GM19240 (cell line): ENCODE measurements at regions not wholly inside any gene's neighbourhood (a gene's known extent, or its start where the extent isn't known, plus 50 kb on each side); places are given as distances from the start of the nearest gene placed in this dataset.
"Not testable (repeated sequence)": the region's sequence is repeated elsewhere in the genome, so short reads cannot be mapped to it uniquely, and the experiment has no call there.

ENCODE experiments used
- DNase-seq: peaks from one replicate; pipeline ENCODE4 v3.0.0; 2011; ENCODE audit warnings: low spot score; ENCODE audit not compliant: insufficient read length

DNA sequence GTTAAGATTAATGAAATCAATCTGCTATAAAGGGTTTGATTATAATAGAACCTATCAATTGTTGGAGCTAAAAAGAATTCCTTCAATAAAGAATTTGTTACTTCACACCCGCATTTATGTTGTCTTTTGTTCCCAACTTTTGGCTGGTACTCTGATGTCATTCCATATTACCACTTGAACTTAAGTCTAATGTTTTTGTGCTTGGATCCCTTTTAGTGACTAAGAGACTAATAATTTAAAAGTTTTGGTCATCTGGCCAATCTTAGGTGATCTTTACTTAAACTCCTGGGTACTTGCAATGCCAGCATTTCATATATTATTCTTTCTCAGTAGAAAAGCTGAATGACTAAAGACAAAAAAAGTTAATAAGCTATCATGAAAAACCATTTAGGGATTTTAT is 113.0 kb downstream of the TMEM30B start:
- no peak for DNase-seq

DNA sequence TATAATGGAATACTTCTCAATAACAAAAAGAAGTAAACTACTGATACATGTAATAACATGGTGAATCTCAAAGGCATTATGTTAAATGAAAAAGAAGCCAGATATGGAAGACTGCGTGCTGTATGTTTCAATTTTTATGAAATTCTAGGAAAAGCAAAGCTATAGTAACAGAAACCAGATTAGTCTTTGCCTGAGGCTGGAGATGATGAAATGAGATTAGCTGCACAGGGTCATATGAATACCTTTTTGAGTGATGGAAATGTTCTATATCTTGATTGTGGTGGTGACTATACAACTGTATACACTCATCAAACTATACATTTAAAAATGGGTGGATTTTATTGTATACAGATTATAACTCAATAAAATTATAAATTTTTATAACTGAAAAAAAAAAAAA is 113.5 kb downstream of the TMEM30B start:
- no peak for DNase-seq

DNA sequence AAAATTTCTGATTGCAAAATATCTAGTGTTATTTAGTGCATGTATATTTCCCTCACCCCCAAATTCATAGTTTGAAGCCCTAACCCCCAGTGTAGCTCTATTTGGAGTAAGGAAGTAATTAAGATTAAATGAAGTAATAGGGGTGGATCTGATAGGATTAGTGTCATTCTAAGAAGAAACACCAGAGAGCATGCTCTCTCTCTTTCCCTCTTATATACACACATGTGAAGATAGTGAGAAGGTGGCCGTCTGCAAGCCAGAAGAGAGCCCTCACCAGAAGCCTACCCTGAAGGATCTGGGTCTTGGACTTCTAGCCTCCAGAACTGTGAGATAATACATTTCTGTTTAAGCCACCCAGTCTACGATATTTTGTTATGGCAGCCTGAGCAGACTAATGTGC is 120.3 kb downstream of the TMEM30B start:
- DNase-seq, result no peak

DNA sequence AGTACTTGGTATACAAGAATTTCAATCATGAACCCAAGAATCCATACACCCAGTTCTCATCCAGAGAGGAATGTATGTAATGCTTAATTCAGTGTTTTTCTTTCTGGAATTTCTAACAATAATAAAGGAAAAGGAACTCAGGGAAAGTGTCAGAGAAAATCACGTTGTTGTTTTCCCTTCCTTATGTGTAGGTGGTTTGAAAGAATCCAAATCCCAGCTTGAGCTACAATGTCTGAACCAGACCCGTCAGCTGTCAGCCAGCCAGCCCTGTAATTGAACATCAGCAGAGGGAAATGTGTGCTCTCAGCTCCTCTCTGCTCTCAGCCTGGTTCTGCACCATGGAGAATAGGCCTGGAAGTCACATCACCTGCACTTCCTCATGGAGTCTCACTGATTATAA is 126.5 kb downstream of the TMEM30B start:
- no peak for DNase-seq

DNA sequence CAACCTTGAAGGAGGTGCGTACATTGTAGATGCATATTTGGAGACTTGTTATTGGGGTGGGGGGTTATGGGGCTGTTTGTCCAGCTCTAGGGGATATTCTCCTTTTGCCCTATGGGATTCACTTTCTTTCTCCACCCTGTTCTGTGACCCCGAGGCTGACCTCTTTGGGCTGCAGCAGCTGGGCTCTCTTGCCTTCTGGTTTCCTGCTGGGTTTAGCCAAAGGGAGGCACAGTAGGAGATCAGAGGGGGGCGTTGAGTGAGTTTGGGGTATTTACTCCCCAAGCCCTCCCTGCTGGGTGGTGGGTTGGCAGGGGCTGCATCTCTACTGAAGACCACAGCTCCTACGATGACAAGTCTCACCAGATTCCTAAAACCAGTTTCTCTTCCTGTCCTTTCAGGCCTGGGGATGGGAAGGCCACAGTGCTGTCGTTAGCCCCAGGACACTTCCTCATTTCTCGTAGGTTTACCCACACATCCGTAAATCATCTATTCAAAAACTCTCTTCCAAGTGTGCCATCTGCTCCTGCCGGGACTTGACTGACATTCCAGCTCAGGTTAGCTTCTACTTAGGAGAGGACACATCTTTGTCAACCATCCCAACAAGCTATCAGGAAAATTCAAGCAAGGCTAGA is 127.1 kb downstream of the TMEM30B start:
- DNase-seq, result no peak

DNA sequence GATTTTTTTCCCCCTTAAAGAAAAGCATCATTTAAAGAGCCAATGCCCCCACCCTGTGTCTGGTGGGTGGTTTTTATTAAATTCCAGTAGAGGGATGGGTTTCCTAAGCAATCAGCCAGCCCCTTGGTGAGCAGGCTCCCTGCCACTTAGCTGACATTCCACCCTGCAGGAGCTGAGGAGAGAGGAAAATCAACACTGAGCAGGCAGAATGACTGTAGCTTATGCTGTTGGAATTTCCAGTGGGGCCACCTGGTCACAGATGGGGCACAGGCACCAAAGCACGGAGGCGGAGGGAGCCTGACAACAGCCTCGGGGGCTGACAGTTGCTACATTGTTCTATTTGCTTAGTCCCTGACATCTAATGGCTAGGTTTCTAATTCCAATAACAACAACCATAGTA is 127.7 kb downstream of the TMEM30B start:
- DNase-seq, result no peak

DNA sequence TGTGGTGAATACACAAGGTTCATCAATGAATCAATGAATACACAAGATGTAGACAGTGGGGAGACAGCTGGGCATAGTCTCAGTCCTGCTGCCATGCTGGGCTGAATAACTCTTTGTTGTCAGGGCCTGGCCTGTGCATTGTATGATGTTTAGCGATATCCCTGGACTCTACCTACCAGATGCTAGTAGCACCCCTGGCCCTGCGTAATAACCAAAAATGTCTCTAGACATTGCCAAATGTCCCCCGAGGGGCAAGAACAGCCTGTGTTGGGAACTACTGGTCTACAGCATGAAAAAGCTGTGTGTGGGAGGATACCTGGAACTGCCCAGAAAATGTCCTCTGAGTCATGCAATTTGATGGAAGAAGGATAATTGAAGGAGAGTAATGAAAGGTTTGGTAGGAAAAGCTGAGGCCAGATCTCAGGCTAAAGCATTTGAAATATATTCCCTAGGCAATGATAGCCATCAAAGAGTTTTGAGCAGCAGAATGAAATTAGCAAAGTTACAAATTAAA is 128.2 kb downstream of the TMEM30B start:
- no peak for DNase-seq

DNA sequence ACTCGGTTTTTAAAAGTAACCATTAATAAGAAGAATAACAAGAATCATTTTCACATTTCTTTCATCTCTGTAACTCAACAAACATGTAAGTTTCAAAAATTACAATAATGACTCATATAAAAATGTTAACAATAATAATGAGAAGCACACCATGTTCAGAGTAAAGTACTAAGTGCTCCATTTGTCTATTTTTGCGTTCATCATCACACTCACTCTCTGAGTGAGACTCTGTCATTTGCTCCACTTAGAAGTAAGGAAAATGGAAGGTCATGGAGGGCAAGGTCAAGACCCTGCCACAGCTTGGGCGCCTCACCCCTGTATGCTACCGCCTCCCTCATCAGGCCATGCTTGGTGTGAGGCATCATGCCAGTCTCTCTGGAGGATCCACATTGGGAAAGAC is 129.9 kb downstream of the TMEM30B start:
- no peak for DNase-seq

DNA sequence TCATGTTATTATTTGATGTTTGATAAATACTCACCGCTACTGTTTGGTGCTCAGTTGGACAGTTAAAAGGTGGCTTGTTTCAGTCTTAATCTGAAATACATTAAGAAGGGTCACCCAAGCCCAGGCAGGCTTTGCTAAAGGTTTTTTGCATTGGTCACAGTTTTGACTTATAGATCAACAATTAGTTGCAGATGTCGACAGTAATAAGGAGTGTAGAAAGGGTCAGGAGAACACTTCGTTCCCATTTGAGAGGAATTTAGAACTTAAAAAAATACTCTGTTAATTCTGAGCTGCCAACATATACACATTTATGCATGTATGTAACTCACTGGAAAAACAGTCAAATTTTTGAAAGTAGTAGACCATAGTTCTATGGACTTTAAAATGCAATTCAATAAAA is 130.3 kb downstream of the TMEM30B start:
- DNase-seq, result no peak

DNA sequence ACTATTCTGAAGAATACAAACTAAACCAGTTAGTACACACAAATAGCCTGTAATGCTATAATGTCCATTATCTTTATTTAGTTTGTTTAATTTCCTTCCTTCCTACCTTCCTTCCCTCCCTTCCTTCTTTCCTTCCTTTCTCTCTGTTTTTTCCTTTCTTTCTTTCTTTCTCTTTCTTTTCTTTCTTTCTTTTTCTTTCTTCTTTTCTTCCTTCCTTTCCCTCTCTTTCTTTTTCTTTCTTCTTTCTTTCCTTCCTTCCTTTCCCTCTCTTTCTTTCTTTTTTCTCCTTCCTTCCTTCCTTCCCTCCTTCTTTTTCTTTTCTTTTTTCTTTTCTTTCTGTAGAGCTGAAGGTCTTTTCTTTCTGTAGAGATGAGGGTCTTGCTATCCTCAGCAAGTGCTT is 131.2 kb downstream of the TMEM30B start:
- no peak for DNase-seq

DNA sequence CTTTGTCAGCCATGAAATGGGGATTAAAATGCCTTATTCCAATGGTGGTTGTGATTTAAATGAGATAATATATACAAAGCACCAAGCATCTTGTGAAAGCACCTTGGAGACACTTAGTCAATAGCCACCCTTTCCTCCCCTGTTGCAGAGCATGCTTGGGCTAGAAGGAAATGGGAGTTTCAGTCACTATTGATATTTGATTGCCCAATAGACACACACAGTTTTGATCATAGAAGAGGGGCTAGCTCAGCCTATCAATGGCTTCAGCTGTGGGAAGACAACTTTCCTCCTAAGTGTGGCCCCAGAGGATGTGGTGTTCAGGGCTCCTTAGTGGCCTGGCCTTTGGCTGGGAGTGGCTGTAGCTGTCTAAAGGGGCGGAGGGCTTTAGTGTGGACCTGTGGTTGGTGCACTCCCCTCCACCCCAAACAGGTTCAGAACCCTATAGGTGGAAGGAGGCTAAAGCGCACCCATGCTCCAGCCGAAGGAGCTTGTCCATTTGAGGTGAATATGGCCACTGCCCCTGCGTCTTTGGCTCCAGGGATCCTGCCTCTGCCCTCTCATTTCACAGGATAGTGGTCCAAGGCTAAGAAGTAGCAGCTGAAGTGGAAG is 132.3 kb downstream of the TMEM30B start:
- no peak for DNase-seq

DNA sequence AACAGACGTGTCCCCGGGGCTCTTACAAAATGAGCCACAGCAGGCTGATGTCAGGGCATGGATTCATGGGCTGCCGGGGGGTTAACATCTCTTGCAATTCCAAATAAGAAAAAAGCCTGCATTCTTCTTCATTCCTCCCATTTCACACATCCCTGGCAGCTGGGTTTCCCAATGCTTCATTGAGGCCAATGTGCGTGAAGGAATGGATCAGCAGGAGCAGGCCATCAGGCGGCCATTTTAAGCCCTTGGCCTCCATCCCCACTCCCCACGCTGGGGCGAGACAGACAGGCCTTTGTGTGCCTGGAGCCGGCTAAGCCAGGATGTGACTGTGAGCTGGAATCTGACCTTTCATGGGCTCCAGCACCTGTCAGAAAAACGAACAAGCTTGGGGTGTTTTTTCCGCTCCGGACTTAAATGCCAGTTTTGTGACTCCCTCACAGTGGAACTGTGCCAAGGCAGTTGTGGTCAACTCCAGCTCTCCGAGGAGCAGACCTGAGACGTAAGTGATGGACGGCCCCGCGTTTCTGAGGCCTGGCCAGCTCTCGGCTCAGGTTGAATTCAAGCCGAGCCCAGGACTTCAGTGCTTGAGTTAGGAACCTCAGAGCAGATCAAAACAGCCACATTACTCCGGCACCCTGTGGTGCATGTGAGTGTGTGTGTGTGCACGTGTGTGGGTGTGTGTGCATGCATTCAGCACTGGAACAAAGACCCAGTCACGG is 133.1 kb downstream of the TMEM30B start:
- no peak for DNase-seq

DNA sequence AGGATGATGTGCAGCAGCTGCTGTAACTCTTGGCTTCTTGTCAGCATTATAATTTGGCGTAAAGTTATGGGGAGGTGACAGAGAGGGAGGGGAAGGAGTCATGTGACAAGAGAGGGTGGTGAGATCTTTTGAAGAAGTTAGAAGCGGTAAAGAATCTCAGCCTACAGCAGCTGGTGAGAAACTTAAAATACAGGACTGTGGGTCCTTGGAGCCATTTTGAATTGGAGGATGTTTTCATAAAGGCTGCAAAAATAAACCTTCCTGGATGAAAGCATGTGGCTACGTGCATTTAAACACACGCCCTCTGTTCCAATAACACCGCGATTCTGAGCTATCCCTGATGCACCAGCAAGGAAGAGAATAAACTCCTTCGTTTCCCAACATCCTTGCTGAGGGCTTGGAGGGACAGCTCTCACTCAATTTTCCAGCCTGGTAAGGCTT is 133.7 kb downstream of the TMEM30B start:
- no peak for DNase-seq

DNA sequence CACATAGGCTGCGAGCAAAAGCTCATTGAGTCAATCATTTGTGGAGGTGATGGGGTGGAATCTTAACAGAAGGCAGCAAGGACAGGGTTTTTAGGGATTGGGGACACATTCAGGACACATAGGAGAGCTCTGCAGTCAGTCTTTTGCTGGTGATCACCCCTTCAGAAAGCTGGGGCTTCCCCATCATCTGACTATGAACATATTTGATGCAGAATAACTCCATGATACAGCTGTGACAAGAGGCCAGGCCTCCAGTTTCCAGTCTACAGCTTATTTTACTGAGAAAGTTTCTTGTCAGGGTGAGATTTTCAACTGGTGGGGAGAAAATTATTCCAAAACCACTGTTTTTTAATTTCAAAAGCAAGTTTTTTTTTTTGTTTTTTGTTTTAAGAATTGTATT is 134.2 kb downstream of the TMEM30B start:
- DNase-seq, result no peak

DNA sequence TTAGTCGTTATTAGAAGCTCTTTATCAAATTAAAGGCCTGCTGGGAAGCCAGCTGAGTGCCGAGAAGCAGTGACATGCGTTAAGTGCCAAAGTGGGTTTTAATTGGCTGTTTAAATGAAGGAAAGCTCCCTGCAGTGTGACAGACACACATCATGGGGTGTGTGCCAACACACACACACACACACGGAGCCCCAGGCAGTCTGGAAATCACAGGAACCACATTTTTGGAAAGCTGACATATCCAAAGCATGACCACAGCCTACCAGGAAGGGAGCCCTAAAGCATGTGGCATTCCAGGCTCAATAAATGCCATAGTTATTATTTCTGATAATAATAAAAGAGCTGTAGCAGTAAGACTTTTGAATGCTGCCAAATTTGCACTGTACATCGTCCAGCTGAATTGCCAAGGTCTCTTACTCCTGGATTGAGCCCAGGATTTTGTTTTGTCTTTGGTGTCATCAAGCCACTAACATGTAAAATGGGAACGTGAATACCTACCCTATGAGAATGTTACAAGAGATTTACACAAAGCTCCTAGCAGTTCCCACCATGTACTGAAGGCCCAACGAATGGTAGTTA is 135.1 kb downstream of the TMEM30B start:
- no peak for DNase-seq

DNA sequence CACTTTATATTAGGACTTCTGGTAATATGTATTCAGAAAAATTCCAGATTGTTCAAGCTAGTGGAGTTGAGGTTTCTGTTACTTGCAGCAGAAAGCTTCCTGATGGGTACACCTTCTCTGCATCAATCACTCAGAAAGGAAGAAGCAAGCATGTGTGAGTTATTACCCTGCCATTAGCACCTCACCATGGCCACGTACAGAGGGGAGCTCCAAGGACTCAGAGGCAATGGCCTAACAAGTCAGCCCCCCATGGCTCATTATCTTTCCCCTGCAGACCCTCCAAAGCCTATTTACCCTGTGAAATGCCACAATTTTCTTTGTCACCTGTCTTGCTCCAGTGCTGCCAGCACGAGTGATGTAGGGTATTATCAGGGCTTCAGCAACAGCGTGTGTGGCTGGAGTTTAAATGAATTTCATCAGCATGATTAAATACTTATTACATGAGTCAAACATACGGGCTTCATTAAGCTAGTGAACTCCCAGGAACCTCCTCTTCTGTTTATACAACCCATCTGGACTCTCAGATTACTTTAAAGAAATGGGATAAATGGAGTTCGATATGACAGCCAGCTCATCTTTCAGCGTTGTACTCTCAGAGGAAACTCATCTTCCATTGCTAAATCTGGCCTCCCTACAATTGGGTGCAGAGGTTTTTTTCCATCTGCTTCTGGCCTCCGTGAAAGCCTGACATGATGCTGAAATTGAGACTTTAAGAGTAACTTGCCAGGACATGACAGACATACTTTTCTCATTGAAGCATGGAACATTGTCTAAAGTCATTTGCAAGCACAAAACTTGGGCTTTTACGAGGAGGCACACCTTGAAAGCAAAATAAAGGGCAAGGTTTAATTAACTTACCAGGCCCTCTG is 135.9 kb downstream of the TMEM30B start:
- no peak for DNase-seq

DNA sequence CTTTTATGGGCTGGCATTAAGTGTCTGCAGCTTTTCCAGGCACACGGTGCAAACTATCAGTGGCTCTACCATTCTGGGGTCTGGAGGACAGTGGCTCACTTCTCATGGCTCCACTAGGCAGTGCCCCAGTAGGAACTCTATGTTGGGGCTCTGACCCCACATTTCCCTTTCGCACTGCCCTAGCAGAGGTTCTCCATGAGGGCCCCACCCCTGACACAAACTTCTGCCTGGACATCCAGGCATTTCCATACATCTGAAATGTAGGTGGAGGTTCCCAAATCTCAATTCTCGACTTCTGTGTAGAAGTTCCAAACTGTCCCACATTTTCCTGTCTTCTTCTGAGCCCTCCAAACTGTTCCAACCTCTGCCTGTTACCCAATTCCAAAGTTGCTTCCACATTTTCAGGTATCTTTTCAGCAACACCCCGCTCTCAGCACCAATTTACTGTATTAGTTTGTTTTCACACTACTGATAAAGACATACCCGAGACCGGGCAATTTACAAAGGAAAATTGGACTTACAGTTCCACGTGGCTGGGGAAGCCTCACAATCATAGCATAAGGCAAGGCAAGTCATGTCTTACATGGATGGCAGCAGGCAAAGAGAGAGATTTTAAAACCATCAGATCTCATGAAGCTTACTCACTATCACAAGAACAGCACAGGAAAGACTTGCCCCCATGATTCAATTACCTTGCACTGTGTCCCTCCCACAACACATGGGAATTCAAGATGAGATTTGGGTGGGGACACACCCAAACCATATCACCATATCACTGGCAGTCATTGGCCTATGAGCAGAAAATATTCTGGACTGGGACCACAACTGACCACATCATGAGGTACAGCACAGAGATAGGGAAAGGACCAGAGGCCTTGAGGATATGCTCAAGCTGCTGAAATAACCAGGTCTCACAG is 136.8 kb downstream of the TMEM30B start:
- DNase-seq, result not testable (repeated sequence)

DNA sequence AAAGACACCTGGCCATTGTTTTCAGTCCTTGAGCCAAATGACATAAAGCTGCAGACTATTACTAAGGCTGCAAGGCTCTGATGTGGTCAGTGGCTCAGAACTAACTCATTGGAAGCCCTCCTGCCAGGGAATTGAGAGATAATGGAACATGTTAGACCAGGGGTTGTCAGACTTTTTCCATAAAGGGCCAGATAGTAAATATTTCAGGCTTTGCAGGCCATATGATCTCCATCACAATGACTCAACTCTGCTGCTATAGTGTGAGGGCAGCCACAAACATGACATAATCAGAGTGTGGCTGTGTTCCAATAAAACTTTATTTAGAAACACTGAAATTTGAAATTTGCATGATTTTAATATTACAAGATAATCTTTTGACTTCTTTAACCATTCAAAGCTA is 140.3 kb downstream of the TMEM30B start:
- no peak for DNase-seq

DNA sequence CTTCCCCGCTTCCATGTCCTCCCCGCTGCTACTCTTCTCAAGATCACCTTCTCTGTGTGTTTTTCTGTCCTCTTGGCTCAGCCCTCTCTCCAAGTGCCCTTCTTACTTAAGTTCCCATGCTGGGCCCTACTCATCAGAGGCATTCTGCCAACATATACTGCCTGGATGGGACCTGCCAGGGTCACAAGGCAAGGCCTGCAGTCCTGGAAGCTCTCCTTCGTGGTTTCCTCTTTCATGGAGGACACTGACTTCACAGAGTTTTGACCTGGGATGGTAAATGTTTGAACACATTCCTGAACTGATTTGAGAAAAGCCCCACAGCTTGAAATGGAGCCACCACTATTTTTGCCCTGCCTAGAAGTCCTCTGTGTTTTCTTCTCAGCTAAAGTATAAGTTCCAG is 140.9 kb downstream of the TMEM30B start:
- no peak for DNase-seq

DNA sequence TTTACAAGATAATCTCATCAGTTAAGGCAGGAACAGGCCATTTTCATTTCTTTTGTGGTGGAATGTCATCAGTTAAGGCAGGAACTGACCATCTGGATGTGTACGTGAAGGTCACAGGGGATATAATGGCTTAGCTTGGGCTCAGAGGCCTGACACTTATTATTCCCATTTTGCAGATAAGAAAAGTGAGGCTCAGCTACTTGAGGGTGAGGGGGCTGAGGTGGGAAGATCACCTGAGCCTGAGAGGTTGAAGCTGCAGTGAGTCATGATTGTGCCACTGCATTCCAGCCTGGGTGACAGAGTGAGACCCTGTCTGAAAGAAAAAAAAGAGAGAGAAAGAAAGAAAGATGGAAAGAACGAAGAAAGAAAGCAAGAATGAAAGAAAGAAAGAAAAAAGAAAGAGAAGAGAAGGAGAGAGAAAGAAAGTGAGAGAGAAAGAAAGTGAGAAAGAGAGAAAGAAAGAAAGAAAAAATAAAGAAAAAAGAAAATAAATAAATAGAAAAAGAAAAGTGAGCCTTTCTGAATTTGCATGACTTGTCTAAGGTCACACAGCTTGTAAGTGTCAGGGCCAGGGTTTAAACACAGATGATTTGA is 142.0 kb downstream of the TMEM30B start:
- no peak for DNase-seq
